ENCODE measurements at regions not wholly inside any gene's neighbourhood (a gene's known extent, or its start where the extent isn't known, plus 50 kb on each side); places are given as distances from the start of the nearest gene placed in this dataset.

- FAIRE-seq: no peak
- DNase-seq (ENCODE audit: insufficient read length, low spot score): no peak
- TF ChIP-seq CTCF (IDR thresholded peaks at IDR 0.05; ENCODE audit: insufficient read depth, missing control alignments): no peak
These were observed 106.8 kb upstream of the AFDN start for GRCh38 chr6:167719920-167720319.

GRCh38 chr6:167720456-167721285, 106.0 kb upstream of the AFDN start:
- no peak for FAIRE-seq

GRCh38 chr6:167721291-167721690, 105.4 kb upstream of the AFDN start:
- no peak for TF ChIP-seq CTCF (IDR thresholded peaks at IDR 0.05; ENCODE audit: insufficient read depth, missing control alignments)
- FAIRE-seq (no peak), DNase-seq (ENCODE audit: insufficient read length, low spot score) (no peak)

More at GRCh38 chr6:167720456-167721285, 106.0 kb upstream of the AFDN start:
- no peak for TF ChIP-seq CTCF (IDR thresholded peaks at IDR 0.05; ENCODE audit: insufficient read depth, missing control alignments)
- no peak for DNase-seq (ENCODE audit: insufficient read length, low spot score)

- no peak for FAIRE-seq
- no peak for DNase-seq (ENCODE audit: insufficient read length, low spot score)
- TF ChIP-seq CTCF (IDR thresholded peaks at IDR 0.05; ENCODE audit: insufficient read depth, missing control alignments): no peak
These were observed 103.9 kb upstream of the AFDN start for GRCh38 chr6:167722634-167723309.

- FAIRE-seq (no peak), DNase-seq (ENCODE audit: insufficient read length, low spot score) (no peak)
- TF ChIP-seq CTCF (IDR thresholded peaks at IDR 0.05; ENCODE audit: insufficient read depth, missing control alignments): no peak
These were observed 100.6 kb upstream of the AFDN start for GRCh38 chr6:167726043-167726621.

- no peak for TF ChIP-seq CTCF (IDR thresholded peaks at IDR 0.05; ENCODE audit: insufficient read depth, missing control alignments)
- DNase-seq (ENCODE audit: insufficient read length, low spot score): no peak
- FAIRE-seq: no peak
These were observed 96.3 kb upstream of the AFDN start for GRCh38 chr6:167730441-167730840.

Data from D721Med (cell line).